Right ventricle myocardium superior (tissue), 1 donor: ENCODE measurements at regions not wholly inside any gene's neighbourhood (a gene's known extent, or its start where the extent isn't known, plus 50 kb on each side); places are given as distances from the start of the nearest gene placed in this dataset.

Experiments used
- ATAC-seq: fragments of 200-7000 bp; cut with Tn5 transposase; one replicate; pipeline ENCODE4 v1.9.1; 2020; ENCODE audit warnings: mild to moderate bottlenecking; ENCODE audit not compliant: poor library complexity
- DNase-seq: peaks from one replicate; pipeline ENCODE4 v3.0.0-alpha.2; 2020
- intact Hi-C: fragments of 100-400 bp; cut with DNase I; formaldehyde crosslinking; loops from one replicate; pipeline ENCODE4 v1.11.2; 2022
- donor health status: DM: no; HTN: yes; CAD: no; lungs with severe emphysema.

- ATAC-seq (no peak), DNase-seq (no peak)
- intact Hi-C loops, result no loop called here
Measured at GRCh38 chr7:97565665-97566064, 166.2 kb upstream of the TAC1 start.

DNA sequence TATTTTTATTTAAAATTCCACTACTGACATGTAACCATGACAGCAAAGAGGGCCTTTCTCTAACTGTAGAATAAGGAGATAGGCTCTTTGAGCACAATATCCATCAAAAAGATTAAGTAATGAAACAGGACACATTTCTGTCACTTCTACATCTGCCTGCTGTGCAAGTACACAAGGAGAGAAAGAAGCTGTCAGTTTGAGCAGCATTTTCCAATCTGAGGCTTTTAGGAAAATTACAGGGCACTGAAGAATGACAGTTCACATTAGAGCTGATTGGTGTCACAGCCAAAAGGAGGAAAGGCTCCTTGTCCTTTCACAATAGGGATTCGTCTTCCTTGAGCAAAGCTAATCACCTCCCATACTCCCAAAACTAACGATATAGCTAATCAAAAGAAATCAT, 158.8 kb upstream of the TAC1 start:
- DNase-seq, result no peak
- ATAC-seq, result no peak
- intact Hi-C loops, result no loop called here

- intact Hi-C loops, result no loop called here
- ATAC-seq (no peak), DNase-seq (no peak)
Measured at GRCh38 chr7:97576043-97576442, 155.8 kb upstream of the TAC1 start.

GRCh38 chr7:97578225-97578624, 153.7 kb upstream of the TAC1 start:
- ATAC-seq (no peak), DNase-seq (no peak)
- intact Hi-C loops, result no loop called here

- ATAC-seq (no peak), DNase-seq (no peak)
- intact Hi-C loops, result no loop called here
Measured at GRCh38 chr7:97580205-97580604, 151.7 kb upstream of the TAC1 start.

DNA sequence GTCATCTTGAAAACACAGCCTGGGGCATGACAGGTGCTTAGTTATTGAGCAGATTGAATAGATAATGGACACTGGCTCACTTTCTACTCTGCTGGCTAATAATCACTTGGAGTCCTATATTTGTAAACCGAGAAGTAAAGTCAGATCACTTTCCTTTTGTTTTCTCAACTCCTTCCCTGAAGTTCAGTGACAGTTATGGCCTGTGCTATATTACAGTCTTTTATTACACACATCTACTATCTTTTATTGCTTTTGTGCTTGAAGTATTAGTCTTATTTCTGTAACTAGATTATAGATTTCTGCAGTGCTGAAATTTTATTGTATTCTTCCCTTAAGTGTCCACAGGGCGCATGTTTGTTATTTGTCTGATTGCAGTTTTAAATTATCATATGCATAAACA, 136.4 kb upstream of the TAC1 start:
- ATAC-seq (no peak), DNase-seq (no peak)
- intact Hi-C loops, result no loop called here

- no peak for DNase-seq
- no peak for ATAC-seq
- intact Hi-C loops, result no loop called here
Measured at GRCh38 chr7:97601931-97602457, 129.9 kb upstream of the TAC1 start.

DNA sequence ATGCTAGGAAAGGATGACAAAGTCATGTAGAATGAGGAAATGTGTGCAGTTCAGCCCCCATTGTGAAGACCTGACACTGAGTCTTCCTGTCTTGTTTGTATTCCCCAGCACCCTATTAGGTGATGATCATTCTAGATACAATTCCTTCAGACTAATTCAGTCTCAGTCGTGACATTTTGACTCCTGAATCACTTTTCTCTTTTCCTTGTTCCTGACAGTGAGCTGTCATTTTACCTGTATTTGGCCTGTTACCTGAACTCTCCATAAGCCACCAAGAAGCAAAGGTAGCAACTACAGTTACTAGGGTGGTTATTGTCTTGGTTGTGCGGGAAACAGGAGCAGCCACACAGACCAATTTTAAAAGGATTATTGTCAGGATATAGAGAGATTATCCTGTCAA, 111.4 kb upstream of the TAC1 start:
- DNase-seq (no peak), ATAC-seq (no peak)
- intact Hi-C loops, result no loop called here

DNA sequence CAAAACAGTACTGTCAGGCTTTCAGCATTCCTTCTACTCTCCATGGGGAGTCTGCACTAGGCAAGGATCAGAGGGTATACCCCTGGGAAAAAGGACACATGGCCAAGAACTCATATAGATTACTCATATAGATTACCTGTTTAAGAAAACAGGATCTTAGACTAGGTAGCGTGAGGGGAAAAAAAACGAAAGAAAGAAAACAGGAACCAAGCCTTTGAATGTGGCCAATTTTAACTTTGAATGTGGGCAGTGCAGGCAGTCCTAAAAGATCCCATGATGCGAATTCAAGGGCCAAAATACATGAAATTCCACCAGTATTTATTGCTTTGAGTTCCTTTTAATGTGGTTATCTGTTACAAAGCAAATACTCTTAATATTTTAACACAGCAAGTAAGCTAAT, 108.6 kb upstream of the TAC1 start:
- intact Hi-C loops, result no loop called here
- no peak for ATAC-seq

GRCh38 chr7:97630116-97630515, 101.8 kb upstream of the TAC1 start:
- ATAC-seq (no peak), DNase-seq (no peak)
- intact Hi-C loops, result no loop called here

More for the DNA sequence above, 108.6 kb upstream of the TAC1 start:
- DNase-seq, result no peak

DNA sequence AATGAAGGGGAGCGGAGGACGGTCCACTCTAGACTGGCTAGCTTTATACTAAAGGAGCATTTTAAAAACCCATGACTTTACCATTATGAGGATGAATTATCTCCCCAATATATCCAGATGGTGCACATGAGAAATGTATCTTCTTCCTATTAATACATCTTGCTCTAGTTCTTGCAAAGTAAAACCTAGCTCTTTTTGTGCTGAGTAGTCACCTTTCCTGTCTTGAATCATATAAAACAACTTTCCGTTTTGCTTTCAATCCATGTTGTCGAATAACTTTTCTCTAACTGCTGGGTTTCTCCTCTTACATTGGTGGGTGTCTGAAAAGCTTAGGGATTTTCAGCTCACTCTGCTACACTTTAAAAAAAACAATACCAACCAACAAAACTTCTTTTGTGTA, 96.3 kb upstream of the TAC1 start:
- intact Hi-C loops, result no loop called here
- DNase-seq (no peak), ATAC-seq (no peak)

DNA sequence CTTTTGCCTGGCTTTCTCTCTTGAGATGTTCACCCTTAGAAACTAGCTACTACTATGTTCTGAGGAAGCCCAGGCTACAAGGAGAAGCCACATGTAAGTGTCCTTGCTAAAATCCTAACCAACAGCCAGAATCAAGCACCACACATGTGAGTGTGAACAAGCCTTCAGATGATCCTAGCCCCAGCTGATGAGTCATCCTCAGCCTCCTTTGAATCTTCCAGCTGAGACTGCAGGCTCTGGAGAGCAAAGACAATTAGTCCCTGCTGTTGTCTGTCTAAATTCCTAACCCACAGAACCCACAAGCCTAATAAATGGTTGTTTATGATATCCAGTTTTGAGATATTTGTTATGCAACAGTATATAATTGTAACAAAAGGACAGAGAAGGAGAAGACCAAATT, 92.8 kb upstream of the TAC1 start:
- intact Hi-C loops, result no loop called here
- ATAC-seq (no peak), DNase-seq (no peak)

DNA sequence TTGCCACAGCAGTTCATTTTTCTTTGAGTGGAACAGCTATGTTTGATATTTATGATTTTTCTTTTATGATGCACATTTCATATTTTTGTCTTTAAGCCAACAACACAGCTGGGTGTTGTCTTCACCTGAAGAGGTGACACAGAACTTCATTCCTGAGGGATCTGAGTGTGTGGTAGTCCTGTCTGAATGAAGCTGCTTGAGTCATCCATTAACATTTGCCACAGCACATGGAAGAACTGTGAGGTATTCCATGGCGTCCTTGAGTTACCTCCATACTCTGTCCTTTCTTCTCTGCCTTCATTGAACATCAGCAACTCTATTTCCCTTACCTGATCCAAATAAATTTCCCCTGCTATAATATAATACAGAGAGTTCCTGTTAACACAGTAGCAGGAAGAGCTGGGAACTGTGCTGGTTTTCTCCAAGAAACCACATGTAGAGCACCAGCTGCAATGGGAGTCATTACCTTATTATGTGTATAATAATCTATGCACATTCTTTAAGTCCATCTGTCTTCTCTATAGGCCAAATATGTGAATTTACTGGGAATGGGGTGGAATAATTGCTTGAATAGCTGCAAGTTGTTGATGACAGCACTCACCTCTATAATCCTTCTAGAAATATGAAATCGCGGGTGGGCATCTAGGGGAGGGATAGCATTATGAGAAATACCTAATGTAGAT, 72.4 kb upstream of the TAC1 start:
- no peak for DNase-seq
- intact Hi-C loops, result no loop called here
- ATAC-seq, result no peak

DNA sequence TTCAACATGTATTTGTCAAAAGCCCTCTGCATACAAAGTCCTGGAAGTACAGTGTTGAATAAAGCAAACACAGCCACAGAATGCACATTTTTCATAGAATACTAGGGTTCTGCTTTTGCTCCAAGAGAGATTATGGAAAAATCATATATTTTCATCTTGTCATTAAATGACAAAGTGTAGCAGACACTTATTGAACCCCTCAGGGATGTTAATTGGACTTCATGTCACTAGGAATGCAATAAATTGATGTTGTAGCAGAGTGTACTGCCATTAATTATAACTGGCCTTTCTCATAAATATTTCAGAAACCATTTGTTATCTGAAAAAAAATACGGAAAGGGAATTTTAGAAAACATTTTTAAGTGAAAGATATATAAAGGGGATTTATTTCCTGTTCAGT, 64.5 kb upstream of the TAC1 start:
- ATAC-seq (no peak), DNase-seq (no peak)
- intact Hi-C loops, result no loop called here

- DNase-seq (no peak), ATAC-seq (no peak)
- intact Hi-C loops, result no loop called here
Measured at GRCh38 chr7:97671571-97671970, 60.3 kb upstream of the TAC1 start.

DNA sequence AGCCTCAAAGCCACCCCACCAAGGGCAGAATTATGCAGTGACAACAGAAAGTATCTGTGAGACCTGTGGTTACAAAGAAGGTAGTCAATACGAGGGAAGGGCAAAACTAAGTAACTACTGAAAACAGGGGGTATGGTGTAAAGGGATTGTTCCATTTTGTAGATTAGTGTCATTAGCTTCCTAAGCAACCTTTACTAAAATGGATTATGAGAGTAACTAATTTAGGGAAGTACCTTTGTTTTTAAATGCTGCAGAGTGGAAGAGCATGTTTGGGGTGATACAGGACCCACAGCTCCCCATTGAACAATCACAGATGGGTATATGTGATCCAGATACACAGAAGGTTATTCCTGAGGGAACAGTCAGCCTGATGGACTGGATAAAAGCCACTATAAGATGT, 51.3 kb upstream of the TAC1 start:
- DNase-seq (no peak), ATAC-seq (no peak)
- intact Hi-C loops, result no loop called here
